Fibroblast of villous mesenchyme (primary cell): ENCODE measurements at regions not wholly inside any gene's neighbourhood (a gene's known extent, or its start where the extent isn't known, plus 50 kb on each side); places are given as distances from the start of the nearest gene placed in this dataset.

Source experiments
- DNase-seq: peaks from one replicate; pipeline ENCODE4 v3.0.0-alpha.2; 2010; ENCODE audit warnings: low read depth
- H3K4me3 ChIP-seq: 2 replicates; pipeline ENCODE4 v1.5.1; 2011; ENCODE audit warnings: low read depth, mild to moderate bottlenecking, low read length
- CTCF ChIP-seq: IDR thresholded peaks from 2 replicates; pipeline ENCODE4 v1.5.1; 2012; ENCODE audit warnings: low read depth, mild to moderate bottlenecking, low read length; ENCODE audit not compliant: insufficient read depth

GRCh38 chr2:5562426-5562825, 129.8 kb upstream of the SOX11 start:
- TF ChIP-seq CTCF, result no peak
- H3K4me3 ChIP-seq, result no peak overlapping the region
- no peak for DNase-seq

- no peak for DNase-seq
- no peak overlapping the region for H3K4me3 ChIP-seq
- TF ChIP-seq CTCF, result no peak
These were observed 129.3 kb upstream of the SOX11 start for GRCh38 chr2:5562865-5563264.

GRCh38 chr2:5563411-5563810, 128.8 kb upstream of the SOX11 start:
- no peak for TF ChIP-seq CTCF
- no peak for DNase-seq
- no peak overlapping the region for H3K4me3 ChIP-seq

- H3K4me3 ChIP-seq, result no peak overlapping the region
- TF ChIP-seq CTCF, result no peak
- no peak for DNase-seq
These were observed 122.9 kb upstream of the SOX11 start for GRCh38 chr2:5569256-5569655.

- no peak for DNase-seq
- no peak for TF ChIP-seq CTCF
- no peak overlapping the region for H3K4me3 ChIP-seq
These were observed 116.2 kb upstream of the SOX11 start for GRCh38 chr2:5576015-5576414.

GRCh38 chr2:5587766-5588165, 104.4 kb upstream of the SOX11 start:
- no peak for DNase-seq
- no peak for TF ChIP-seq CTCF
- H3K4me3 ChIP-seq, result no peak overlapping the region

- TF ChIP-seq CTCF, result no peak
- no peak overlapping the region for H3K4me3 ChIP-seq
- DNase-seq, result no peak
These were observed 103.6 kb upstream of the SOX11 start for GRCh38 chr2:5588601-5589000.
